AG09319 (cell line): ENCODE measurements at regions not wholly inside any gene's neighbourhood (a gene's known extent, or its start where the extent isn't known, plus 50 kb on each side); places are given as distances from the start of the nearest gene placed in this dataset.
"Not testable (repeated sequence)": the region's sequence is repeated elsewhere in the genome, so short reads cannot be mapped to it uniquely, and the experiment has no call there.

Experiments
- DNase-seq: peaks from one replicate; pipeline ENCODE4 v3.0.0-alpha.2; 2010; ENCODE audit warnings: low read depth; ENCODE audit errors: extremely low read depth
- CTCF ChIP-seq: IDR thresholded peaks from 2 replicates; pipeline ENCODE4 v1.5.1; 2011; ENCODE audit warnings: low read depth, mild to moderate bottlenecking, inconsistent platforms, low read length, moderate library complexity

- DNase-seq = peak; percentile 78
These were observed 52.4 kb upstream of the RBFOX2 start for GRCh38 chr22:36081023-36081431.

DNA sequence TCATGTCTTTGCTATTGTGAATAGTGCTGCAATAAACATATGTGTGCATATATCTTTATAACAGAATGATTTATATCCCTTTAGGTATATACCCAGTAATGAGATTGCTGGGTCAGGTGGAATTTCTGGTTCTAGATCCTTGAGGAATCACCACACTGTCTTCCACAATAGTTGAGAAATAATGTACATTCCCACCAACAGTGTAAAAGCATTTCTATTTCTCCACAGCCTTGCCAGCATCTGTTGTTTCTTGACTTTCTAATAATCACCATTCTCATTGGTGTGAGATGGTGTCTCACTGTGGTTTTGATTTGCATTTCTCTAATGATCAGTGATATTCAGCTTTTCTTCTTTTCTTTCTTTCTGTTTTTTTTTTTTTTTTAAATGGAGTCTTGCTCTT lies 51.7 kb upstream of the RBFOX2 start:
- not testable (repeated sequence) for DNase-seq

More at GRCh38 chr22:36081023-36081431, 52.4 kb upstream of the RBFOX2 start:
- no peak for TF ChIP-seq CTCF

GRCh38 chr22:36079041-36079440 lies 50.4 kb upstream of the RBFOX2 start:
- no peak for TF ChIP-seq CTCF
- no peak for DNase-seq
